ENCODE measurements at regions not wholly inside any gene's neighbourhood (a gene's known extent, or its start where the extent isn't known, plus 50 kb on each side); places are given as distances from the start of the nearest gene placed in this dataset.

- no peak for DNase-seq
Observed at GRCh38 chr17:71111460-71111859, 942.1 kb downstream of the KCNJ2 start.

- no peak for DNase-seq
Observed at GRCh38 chr17:71111934-71112333, 942.6 kb downstream of the KCNJ2 start.

- DNase-seq = no peak
Observed at GRCh38 chr17:71113347-71113746, 944.0 kb downstream of the KCNJ2 start.

GRCh38 chr17:71114911-71115668, 945.8 kb downstream of the KCNJ2 start:
- DNase-seq = no peak

- DNase-seq = no peak
Observed at GRCh38 chr17:71115669-71115972, 946.3 kb downstream of the KCNJ2 start.

GRCh38 chr17:71117466-71117865, 948.1 kb downstream of the KCNJ2 start:
- no peak for DNase-seq

GRCh38 chr17:71118039-71118438, 948.7 kb downstream of the KCNJ2 start:
- no peak for DNase-seq

- no peak for DNase-seq
Observed at GRCh38 chr17:71127416-71127815, 958.1 kb downstream of the KCNJ2 start.

- no peak for DNase-seq
Observed at GRCh38 chr17:71142333-71142732, 973.0 kb downstream of the KCNJ2 start.

GRCh38 chr17:71145486-71145885, 975.3 kb upstream of the SOX9 start:
- no peak for DNase-seq

- DNase-seq = no peak
Observed at GRCh38 chr17:71147906-71148305, 972.9 kb upstream of the SOX9 start.

GRCh38 chr17:71149607-71150006, 971.2 kb upstream of the SOX9 start:
- DNase-seq = no peak

GRCh38 chr17:71157297-71157696, 963.5 kb upstream of the SOX9 start:
- no peak for DNase-seq

- DNase-seq = no peak
Observed at GRCh38 chr17:71158437-71158836, 962.4 kb upstream of the SOX9 start.

- DNase-seq = no peak
Observed at GRCh38 chr17:71163121-71163812, 957.6 kb upstream of the SOX9 start.

- DNase-seq = no peak
Observed at GRCh38 chr17:71163813-71164122, 957.1 kb upstream of the SOX9 start.

GRCh38 chr17:71164561-71164960, 956.3 kb upstream of the SOX9 start:
- no peak for DNase-seq

- DNase-seq = no peak
Observed at GRCh38 chr17:71166311-71166710, 954.5 kb upstream of the SOX9 start.

GRCh38 chr17:71168053-71168741, 952.6 kb upstream of the SOX9 start:
- no peak for DNase-seq

- DNase-seq = no peak
Observed at GRCh38 chr17:71170070-71170469, 950.8 kb upstream of the SOX9 start.

- no peak for DNase-seq
Observed at GRCh38 chr17:71171270-71171669, 949.5 kb upstream of the SOX9 start.

GRCh38 chr17:71173991-71174390, 946.8 kb upstream of the SOX9 start:
- no peak for DNase-seq

- no peak for DNase-seq
Observed at GRCh38 chr17:71176331-71176730, 944.5 kb upstream of the SOX9 start.

GRCh38 chr17:71176928-71177443, 943.8 kb upstream of the SOX9 start:
- DNase-seq = no peak

All from hematopoietic multipotent progenitor cell treated with erythropoietin and hydrocortisone succinate and interleukin-3 and kit ligand, for 6 days (in vitro differentiated cells).